Activated naive CD8-positive, alpha-beta T cell (primary cell): ENCODE measurements at regions not wholly inside any gene's neighbourhood (a gene's known extent, or its start where the extent isn't known, plus 50 kb on each side); places are given as distances from the start of the nearest gene placed in this dataset.
"Not testable (repeated sequence)": the region's sequence is repeated elsewhere in the genome, so short reads cannot be mapped to it uniquely, and the experiment has no call there.

Experiments used
- H3K27ac Mint-ChIP-seq: one replicate; pipeline ENCODE4 v1.8.0; 2021; ENCODE audit warnings: mixed read lengths
- H3K27me3 Mint-ChIP-seq: one replicate; pipeline ENCODE4 v1.8.0; 2021; ENCODE audit warnings: mixed read lengths
- H3K36me3 Mint-ChIP-seq: one replicate; pipeline ENCODE4 v1.8.0; 2021; ENCODE audit warnings: mixed read lengths
- H3K4me1 Mint-ChIP-seq: one replicate; pipeline ENCODE4 v1.8.0; 2021; ENCODE audit warnings: low read depth, mixed read lengths
- H3K4me3 Mint-ChIP-seq: one replicate; pipeline ENCODE4 v1.8.0; 2021; ENCODE audit warnings: mild to moderate bottlenecking, mixed read lengths
- H3K9me3 Mint-ChIP-seq: one replicate; pipeline ENCODE4 v1.8.0; 2021; ENCODE audit warnings: low read depth, mixed read lengths

DNA sequence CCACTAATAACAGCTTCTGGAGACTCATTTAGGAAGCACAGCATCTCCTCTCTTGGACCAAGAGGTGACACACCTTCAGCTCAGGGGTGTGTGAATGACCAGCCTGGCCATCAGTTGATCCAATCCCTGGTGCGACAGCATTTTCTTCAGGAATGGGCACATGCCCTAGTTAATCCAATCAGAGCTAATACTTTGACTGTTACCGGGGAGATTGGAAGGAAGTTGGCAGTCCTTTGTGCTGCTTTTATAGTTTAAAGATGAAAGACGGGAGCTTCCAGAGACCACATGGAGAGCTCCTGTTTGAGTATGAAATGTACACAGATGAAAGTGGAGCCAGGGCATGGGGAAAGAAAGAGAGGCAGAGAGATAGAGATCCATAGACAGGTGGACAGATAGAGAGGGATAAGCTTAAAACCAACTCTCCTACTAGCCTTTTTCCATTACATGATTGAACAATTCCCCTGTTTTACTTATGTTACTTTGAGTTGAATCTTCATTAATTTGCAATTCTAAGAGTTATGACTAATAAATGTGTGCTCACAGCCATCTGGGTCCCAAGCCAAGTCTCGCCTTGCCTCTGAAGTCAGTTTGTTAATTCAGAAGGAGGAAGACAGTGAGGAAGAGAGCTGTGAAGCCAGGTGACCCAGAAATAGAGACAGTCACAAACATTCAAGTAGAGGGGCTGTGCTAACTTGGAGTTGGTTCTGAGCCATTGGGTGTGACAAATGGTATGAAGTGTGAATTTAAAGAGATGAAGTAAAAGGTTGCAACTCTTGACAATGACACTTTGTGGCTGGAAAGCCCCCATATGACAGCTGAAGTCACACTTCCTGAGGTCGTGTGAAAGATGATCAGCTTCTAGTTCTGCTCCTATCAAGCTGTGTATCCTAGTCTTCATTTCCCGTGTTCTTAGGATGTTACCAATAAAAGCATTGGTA, 120.0 kb upstream of the GOT2 start:
- Mint-ChIP-seq H3K4me1 (no peaks in the 10 kb centered on the region), H3K4me3 (no peak overlapping the region), H3K36me3 (no peaks in the 10 kb centered on the region), H3K27ac (no peak overlapping the region), H3K27me3 (peaks cover 3% of the 10 kb centered on the region), H3K9me3 (no peaks in the 10 kb centered on the region)

DNA sequence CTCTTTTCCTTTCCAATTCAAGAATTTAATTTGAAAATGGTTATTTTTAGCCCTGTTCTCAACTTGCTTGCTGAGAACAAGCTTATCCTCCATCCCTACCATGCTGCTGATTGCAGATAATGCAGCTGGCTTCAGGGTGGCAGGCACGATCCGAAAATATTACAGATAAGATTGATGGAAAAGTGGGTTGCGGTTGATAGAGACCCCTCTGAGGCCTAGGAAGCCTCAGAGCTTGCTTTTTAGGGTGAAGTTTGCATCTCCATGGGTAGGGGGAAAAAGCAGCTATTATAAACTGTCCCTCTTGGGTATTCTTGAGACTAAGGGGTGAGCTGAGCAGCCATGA, 116.5 kb upstream of the GOT2 start:
- Mint-ChIP-seq H3K27ac (no peak overlapping the region), H3K27me3 (no peaks in the 10 kb centered on the region), H3K4me3 (no peak overlapping the region), H3K36me3 (no peaks in the 10 kb centered on the region), H3K9me3 (no peaks in the 10 kb centered on the region), H3K4me1 (no peaks in the 10 kb centered on the region)

DNA sequence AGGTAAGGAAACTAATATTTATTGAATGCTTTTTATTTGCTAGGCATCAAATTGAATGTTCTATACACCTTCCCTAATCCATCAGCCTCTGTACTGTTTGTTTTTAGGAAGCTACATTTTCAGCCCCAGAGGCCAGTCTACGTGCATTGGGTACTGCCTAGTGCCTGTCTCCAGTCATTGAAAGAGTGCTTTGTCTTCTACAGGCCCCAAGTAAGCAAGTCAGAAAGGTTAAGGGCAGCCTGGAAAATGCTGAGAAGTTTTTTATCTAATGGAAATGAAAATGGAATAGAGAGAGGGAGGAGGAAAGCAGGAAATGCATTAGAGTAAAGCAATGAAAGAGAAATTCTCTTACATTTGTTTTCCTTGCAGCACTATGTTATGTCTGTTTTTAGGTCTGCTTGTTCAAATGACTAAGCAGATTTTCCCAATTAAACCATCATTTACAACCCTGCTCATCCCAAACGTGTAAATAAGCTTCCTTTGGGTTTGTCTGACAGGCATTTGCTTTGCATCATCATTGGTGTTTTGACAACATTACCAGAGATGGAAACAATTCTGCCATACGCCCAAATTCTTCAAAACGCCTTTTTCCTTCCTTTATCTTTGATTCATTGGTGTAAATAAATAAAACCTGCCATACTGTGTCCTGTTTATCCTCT, 116.0 kb upstream of the GOT2 start:
- H3K4me1 Mint-ChIP-seq, result no peaks in the 10 kb centered on the region
- H3K4me3 Mint-ChIP-seq, result no peak overlapping the region
- H3K9me3 Mint-ChIP-seq, result no peaks in the 10 kb centered on the region
- H3K27ac Mint-ChIP-seq, result no peak overlapping the region
- no peaks in the 10 kb centered on the region for H3K27me3 Mint-ChIP-seq
- H3K36me3 Mint-ChIP-seq, result no peaks in the 10 kb centered on the region

DNA sequence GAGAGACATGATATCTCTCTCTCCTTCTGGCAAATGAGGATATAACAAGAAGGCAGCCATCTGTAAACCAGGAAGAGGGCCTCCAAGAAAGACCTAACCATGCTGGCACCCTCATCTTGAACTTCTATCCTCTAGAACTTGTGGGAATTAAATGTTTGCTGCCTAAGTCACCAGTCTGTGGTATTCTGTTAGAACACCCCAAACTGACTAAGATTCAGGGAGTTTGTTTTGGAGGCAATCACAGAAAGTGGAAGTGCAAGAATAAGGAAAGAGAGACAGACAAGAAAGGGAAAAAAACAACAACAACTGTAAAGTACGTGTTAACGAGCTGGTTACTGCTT, 114.5 kb upstream of the GOT2 start:
- H3K4me3 Mint-ChIP-seq, result no peak overlapping the region
- H3K27me3 Mint-ChIP-seq, result no peaks in the 10 kb centered on the region

DNA sequence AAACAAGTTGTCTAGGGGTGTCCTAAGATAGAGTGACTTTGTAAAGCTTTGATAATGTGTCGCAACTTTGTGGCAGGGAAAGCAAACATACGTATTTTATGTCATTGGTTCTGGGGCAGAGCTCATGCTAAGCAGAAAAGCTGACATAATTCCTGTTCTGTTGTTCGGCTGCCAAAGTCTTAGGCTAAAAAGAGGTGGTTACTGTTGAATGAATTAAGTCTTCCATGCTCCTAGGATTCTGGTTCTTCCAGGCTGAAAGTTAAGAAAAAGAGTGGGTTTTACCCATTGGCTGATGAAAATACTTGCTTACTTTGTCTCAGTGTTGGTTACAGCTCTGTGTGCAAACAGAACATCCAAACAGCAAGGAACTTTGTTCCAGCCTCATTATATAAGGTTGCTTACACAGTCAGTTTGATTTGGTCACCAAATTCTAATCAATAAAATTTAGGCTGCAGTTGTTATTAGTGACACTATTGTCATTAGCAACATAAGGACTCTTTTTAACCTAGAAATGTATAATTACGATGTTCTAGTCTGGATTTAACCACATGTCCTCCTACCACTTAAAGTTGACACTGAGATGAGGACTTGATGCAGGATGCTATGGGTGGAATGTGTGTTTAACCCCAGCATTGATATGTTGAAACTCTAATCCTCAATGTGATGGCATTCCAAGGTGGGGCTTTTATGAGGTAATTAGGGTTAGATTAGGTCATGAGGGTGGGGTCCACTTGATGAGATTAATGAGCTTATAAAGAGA, 114.0 kb upstream of the GOT2 start:
- Mint-ChIP-seq H3K36me3 (no peaks in the 10 kb centered on the region), H3K9me3 (no peaks in the 10 kb centered on the region), H3K27ac (no peak overlapping the region), H3K4me3 (no peak overlapping the region), H3K27me3 (no peaks in the 10 kb centered on the region), H3K4me1 (no peaks in the 10 kb centered on the region)

More for the DNA sequence above, 114.5 kb upstream of the GOT2 start:
- Mint-ChIP-seq H3K36me3 (no peaks in the 10 kb centered on the region), H3K9me3 (no peaks in the 10 kb centered on the region), H3K27ac (no peak overlapping the region), H3K4me1 (no peaks in the 10 kb centered on the region)

DNA sequence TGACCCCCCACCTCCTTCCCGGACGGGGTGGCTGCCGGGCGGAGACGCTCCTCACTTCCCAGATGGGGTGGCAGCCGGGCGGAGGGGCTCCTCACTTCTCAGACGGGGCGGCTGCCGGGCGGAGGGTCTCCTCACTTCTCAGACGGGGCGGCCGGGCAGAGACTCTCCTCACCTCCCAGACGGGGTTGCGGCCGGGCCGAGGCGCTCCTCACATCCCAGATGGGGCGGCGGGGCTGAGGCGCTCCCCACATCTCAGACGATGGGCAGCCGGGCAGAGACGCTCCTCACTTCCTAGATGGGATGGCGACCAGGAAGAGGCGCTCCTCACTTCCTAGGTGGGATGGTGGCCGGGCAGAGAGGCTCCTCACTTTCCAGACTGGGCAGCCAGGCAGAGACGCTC, 112.1 kb upstream of the GOT2 start:
- H3K27ac Mint-ChIP-seq, H3K4me3 Mint-ChIP-seq, H3K36me3 Mint-ChIP-seq, H3K9me3 Mint-ChIP-seq, H3K4me1 Mint-ChIP-seq, H3K27me3 Mint-ChIP-seq: not testable (repeated sequence)

DNA sequence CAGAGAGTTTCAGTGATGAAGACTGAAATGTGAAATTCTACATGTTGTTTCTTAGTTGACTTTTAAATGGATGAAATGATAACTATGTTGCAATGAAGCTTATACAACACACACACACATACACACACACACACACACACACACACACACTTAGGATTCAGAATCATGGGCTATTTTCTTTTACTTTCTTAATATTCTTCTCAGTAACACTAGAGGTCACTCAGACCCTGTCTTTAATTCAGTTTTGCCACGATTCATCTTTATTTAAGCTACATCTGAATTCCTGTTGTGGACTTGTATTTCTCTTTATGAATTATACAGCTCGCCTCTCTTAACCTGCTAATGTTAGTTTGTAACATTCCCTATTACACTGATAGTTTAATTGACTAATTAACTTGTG, 109.6 kb upstream of the GOT2 start:
- Mint-ChIP-seq H3K27ac (no peak overlapping the region), H3K9me3 (no peaks in the 10 kb centered on the region), H3K4me3 (no peak overlapping the region), H3K4me1 (no peaks in the 10 kb centered on the region), H3K27me3 (peaks cover 3% of the 10 kb centered on the region), H3K36me3 (no peaks in the 10 kb centered on the region)

DNA sequence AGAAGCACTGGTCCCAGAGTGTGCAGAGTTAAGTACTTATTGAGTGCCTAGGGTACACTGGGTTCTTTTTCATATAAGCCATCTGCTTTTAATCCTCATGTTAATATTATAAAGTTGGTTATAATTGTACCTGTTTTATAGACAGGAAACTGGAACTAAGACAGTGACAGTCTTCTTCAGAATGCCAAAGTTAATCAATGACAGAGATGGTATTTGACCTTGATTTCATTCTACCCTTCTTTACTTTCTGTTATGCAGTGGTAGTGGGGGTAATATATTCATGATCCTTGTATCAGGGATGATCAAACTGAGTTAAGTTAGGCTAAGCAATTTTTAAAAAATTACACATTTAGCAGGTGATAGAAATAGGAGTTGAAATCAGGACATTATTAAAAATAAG, 108.6 kb upstream of the GOT2 start:
- Mint-ChIP-seq H3K4me3 (no peak overlapping the region), H3K4me1 (no peaks in the 10 kb centered on the region), H3K9me3 (no peaks in the 10 kb centered on the region), H3K27me3 (peaks cover 5% of the 10 kb centered on the region), H3K27ac (no peak overlapping the region), H3K36me3 (no peaks in the 10 kb centered on the region)

DNA sequence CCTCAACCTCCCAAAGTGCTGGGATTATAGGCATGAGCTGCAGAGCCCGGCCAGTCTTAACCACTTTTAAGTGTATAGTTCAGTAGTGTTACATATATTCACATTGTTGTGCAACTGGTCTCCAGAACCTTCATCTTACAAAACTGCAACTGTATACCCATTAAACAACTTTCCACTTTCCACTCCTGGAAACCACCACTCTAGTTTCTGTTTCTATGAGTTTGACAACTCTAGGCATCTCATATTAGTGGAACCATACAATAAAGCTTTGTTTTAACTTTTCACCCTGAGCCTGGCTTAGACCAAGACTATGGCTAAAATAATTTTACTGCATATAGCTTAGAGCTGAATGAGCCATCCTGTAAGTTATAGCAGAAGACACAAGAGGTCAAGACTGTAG, 108.0 kb upstream of the GOT2 start:
- peaks cover 5% of the 10 kb centered on the region for H3K27me3 Mint-ChIP-seq
- no peak overlapping the region for H3K4me3 Mint-ChIP-seq
- no peaks in the 10 kb centered on the region for H3K9me3 Mint-ChIP-seq
- no peaks in the 10 kb centered on the region for H3K36me3 Mint-ChIP-seq
- no peaks in the 10 kb centered on the region for H3K4me1 Mint-ChIP-seq
- no peak overlapping the region for H3K27ac Mint-ChIP-seq

DNA sequence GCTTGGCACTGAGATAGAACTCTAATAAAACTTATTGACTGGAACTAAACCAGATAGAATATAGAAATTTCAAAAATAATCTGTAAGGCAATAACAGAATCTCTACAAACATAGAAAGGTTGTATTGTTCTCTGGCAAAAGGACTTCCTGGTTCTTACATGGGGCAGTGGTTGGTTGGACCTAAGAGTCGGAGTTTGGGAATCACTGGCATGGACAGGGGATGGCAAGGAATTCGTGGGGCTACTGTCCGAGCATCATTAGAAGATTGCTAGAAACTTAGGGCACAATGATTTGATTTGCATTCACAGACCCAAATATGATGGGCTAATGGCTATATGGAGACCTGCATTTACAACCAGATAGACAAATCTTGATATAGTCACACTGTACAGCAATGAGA, 103.8 kb upstream of the GOT2 start:
- Mint-ChIP-seq H3K9me3 (no peaks in the 10 kb centered on the region), H3K4me1 (peaks cover 7% of the 10 kb centered on the region), H3K4me3 (no peak overlapping the region), H3K27ac (no peak overlapping the region), H3K36me3 (peaks cover 4% of the 10 kb centered on the region), H3K27me3 (peaks cover 14% of the 10 kb centered on the region)

DNA sequence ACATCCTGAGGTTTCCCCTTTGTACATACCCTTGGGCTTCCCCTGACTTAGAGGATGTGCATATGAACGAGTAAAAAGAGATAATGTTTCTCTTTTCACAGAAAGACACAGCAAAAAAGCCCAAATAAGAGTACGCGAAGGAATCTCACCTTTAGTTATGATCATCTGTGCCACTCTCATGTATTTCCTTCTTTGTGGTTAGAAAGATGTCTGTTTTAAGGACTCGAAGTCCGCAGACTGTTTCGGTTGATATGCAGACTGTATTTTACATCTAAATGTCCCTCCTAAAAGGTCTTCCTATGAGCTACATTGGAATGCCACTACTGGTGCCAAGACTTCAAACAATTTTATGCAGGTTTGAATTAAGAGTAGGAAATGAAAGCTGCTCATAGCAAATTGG, 102.3 kb upstream of the GOT2 start:
- Mint-ChIP-seq H3K27ac (no peak overlapping the region), H3K36me3 (peaks cover 4% of the 10 kb centered on the region), H3K4me1 (peaks cover 7% of the 10 kb centered on the region), H3K27me3 (peaks cover 13% of the 10 kb centered on the region), H3K9me3 (no peaks in the 10 kb centered on the region), H3K4me3 (no peak overlapping the region)

DNA sequence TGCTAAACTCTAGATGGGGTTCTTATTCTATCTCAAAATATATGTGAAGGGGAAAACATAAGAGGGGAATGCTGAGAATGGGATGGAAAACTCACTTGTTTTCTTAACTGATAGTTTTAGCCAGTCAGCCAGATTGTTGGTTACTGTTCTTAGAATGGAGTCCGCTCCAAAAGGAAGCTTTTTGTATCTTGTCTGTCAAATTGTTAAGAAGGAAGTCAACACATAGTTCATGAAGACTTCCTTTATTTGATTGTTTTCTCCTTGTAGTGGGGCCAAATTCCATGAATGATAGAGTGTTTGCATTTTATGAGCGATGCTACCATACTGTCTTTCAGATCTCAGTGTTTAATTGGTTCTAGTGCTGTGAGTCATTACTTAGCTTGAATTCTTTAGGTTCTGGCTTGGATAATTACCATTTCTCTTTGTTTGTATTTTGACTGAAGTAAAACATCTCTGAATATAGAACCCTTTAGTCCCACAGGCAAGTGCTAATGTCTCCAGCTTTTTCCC, 98.3 kb upstream of the GOT2 start:
- no peak overlapping the region for H3K27ac Mint-ChIP-seq
- peaks cover 7% of the 10 kb centered on the region for H3K4me1 Mint-ChIP-seq
- peaks cover 11% of the 10 kb centered on the region for H3K27me3 Mint-ChIP-seq
- peaks cover 4% of the 10 kb centered on the region for H3K36me3 Mint-ChIP-seq
- H3K9me3 Mint-ChIP-seq, result no peaks in the 10 kb centered on the region
- H3K4me3 Mint-ChIP-seq, result no peak overlapping the region

DNA sequence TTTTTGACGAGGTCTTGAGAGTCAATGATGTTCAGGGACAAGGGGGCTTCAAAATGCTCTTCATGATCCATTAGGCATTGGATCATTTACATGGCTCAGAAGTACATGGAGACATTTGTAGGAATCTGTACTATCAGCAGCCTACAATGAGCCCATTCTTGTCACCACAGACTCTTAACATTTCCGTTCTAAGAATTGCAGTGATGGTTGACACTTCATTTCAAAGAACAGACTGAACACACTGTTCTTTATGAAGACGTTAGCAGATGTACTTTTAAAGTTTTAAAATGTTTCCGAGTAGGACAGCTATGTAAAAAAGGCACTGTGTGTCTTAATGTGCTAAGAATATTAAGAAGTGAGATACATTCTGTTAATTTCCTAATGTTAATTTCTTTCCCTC, 97.3 kb upstream of the GOT2 start:
- no peak overlapping the region for H3K4me3 Mint-ChIP-seq
- peaks cover 4% of the 10 kb centered on the region for H3K4me1 Mint-ChIP-seq
- H3K36me3 Mint-ChIP-seq, result peaks cover 4% of the 10 kb centered on the region
- H3K27ac Mint-ChIP-seq, result no peak overlapping the region
- no peaks in the 10 kb centered on the region for H3K9me3 Mint-ChIP-seq
- peaks cover 11% of the 10 kb centered on the region for H3K27me3 Mint-ChIP-seq

DNA sequence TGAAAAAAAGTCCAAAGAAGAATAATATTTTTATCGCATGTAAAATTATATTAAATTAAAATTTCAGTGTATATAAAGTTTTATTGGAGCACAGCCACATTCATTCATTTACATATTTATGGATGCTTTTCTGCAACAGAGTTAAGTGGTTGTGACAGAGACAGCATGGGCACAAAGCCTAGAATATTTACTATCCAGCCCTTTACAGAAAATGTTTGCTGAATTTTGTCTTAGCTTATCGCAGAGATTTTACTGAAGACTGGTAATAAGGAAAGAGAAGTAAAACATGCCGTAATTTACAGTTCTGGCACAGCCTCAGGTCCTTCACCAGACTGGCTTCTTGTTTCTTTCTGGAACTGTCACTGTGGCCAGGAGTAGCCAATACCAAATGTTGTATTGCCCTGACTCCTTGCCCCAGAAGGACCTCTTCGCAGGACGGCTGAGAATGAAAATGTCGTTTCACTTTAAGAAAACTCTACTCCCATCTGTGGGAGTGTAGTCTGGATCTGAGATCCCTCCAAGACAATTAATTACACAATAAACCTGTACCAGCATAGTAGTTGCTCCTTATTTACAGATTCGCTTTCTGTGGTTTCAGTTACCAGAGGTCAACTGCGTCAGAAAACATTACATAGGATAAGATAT, 94.9 kb upstream of the GOT2 start:
- H3K4me3 Mint-ChIP-seq, result no peak overlapping the region

DNA sequence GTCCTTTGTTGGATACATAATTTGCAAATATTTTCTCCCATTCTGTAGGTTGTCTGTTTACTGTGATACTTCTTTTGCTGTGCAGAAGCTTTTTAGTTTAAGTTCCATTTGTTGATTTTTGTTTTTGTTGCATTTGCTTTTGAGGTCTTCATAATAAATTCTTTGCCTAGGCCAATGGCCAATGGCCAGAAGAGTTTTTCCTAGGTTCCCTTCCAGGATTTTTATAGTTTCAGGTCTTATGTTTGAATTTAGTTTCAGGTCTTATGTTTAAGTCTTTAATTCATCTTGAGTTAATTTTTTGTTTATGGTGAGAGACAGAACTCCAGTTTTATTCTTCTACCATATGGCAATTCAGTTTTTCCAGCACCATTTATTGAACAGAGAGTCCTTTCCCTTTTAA, 90.1 kb upstream of the GOT2 start:
- Mint-ChIP-seq H3K27me3 (peaks cover 7% of the 10 kb centered on the region), H3K4me3 (no peak overlapping the region), H3K4me1 (no peaks in the 10 kb centered on the region), H3K27ac (no peak overlapping the region), H3K36me3 (no peaks in the 10 kb centered on the region), H3K9me3 (no peaks in the 10 kb centered on the region)

More for the DNA sequence above, 94.9 kb upstream of the GOT2 start:
- no peaks in the 10 kb centered on the region for H3K36me3 Mint-ChIP-seq
- H3K27ac Mint-ChIP-seq, result no peak overlapping the region
- peaks cover 7% of the 10 kb centered on the region for H3K27me3 Mint-ChIP-seq
- no peaks in the 10 kb centered on the region for H3K9me3 Mint-ChIP-seq
- H3K4me1 Mint-ChIP-seq, result no peaks in the 10 kb centered on the region
